ENCODE measurements at regions not wholly inside any gene's neighbourhood (a gene's known extent, or its start where the extent isn't known, plus 50 kb on each side); places are given as distances from the start of the nearest gene placed in this dataset.

GRCh38 chr1:98306517-98307089 is 354.9 kb upstream of the SNX7 start:
- no peak overlapping the region for H3K27ac ChIP-seq
- H3K4me1 ChIP-seq = no peaks in the 10 kb centered on the region
- DNase-seq = no peak
- H3K4me3 ChIP-seq = no peak overlapping the region
- no peak for TF ChIP-seq CTCF (IDR thresholded peaks at IDR 0.05)
- intact Hi-C loops (cut with DNase I) = no loop called here
- no peaks in the 10 kb centered on the region for H3K36me3 ChIP-seq
- ATAC-seq = no peak
- H3K9me3 ChIP-seq = no peaks in the 10 kb centered on the region
- no peaks in the 10 kb centered on the region for H3K27me3 ChIP-seq

GRCh38 chr1:98305362-98305761 is 356.2 kb upstream of the SNX7 start:
- intact Hi-C loops (cut with DNase I) = no loop called here
- ATAC-seq (no peak), DNase-seq (no peak)
- no peak for TF ChIP-seq CTCF (IDR thresholded peaks at IDR 0.05)
- Histone ChIP-seq H3K27ac (no peak overlapping the region), H3K4me3 (no peak overlapping the region), H3K27me3 (no peaks in the 10 kb centered on the region), H3K4me1 (no peaks in the 10 kb centered on the region), H3K9me3 (no peaks in the 10 kb centered on the region), H3K36me3 (no peaks in the 10 kb centered on the region)

GRCh38 chr1:98304888-98305287 is 356.6 kb upstream of the SNX7 start:
- TF ChIP-seq CTCF (IDR thresholded peaks at IDR 0.05) = no peak
- H3K27ac ChIP-seq = no peak overlapping the region
- H3K4me3 ChIP-seq = no peak overlapping the region
- intact Hi-C loops (cut with DNase I) = no loop called here
- no peak for DNase-seq
- H3K4me1 ChIP-seq = no peaks in the 10 kb centered on the region
- no peaks in the 10 kb centered on the region for H3K27me3 ChIP-seq
- H3K36me3 ChIP-seq = no peaks in the 10 kb centered on the region
- H3K9me3 ChIP-seq = no peaks in the 10 kb centered on the region
- no peak for ATAC-seq

GRCh38 chr1:98299861-98300260 is 361.7 kb upstream of the SNX7 start:
- Histone ChIP-seq H3K27ac (no peak overlapping the region), H3K27me3 (no peaks in the 10 kb centered on the region), H3K36me3 (no peaks in the 10 kb centered on the region), H3K4me3 (no peak overlapping the region), H3K4me1 (no peaks in the 10 kb centered on the region), H3K9me3 (no peaks in the 10 kb centered on the region)
- ATAC-seq (no peak), DNase-seq (no peak)
- intact Hi-C loops (cut with DNase I) = no loop called here
- TF ChIP-seq CTCF (IDR thresholded peaks at IDR 0.05) = no peak

- intact Hi-C loops (cut with DNase I) = no loop called here
- no peak for TF ChIP-seq CTCF (IDR thresholded peaks at IDR 0.05)
- no peak for DNase-seq
Measured at GRCh38 chr1:98299313-98299712, 362.2 kb upstream of the SNX7 start.

GRCh38 chr1:98298319-98298718 is 363.2 kb upstream of the SNX7 start:
- H3K9me3 ChIP-seq = no peaks in the 10 kb centered on the region
- DNase-seq (no peak), ATAC-seq (no peak)
- no peak overlapping the region for H3K4me3 ChIP-seq
- no peak overlapping the region for H3K27ac ChIP-seq
- no peak for TF ChIP-seq CTCF (IDR thresholded peaks at IDR 0.05)
- no peaks in the 10 kb centered on the region for H3K27me3 ChIP-seq
- H3K36me3 ChIP-seq = no peaks in the 10 kb centered on the region
- intact Hi-C loops (cut with DNase I) = no loop called here
- no peaks in the 10 kb centered on the region for H3K4me1 ChIP-seq

More at GRCh38 chr1:98299313-98299712, 362.2 kb upstream of the SNX7 start:
- no peak for ATAC-seq
- Histone ChIP-seq H3K36me3 (no peaks in the 10 kb centered on the region), H3K4me1 (no peaks in the 10 kb centered on the region), H3K9me3 (no peaks in the 10 kb centered on the region), H3K27ac (no peak overlapping the region), H3K4me3 (no peak overlapping the region), H3K27me3 (no peaks in the 10 kb centered on the region)
